GM12872 (cell line): ENCODE measurements at regions not wholly inside any gene's neighbourhood (a gene's known extent, or its start where the extent isn't known, plus 50 kb on each side); places are given as distances from the start of the nearest gene placed in this dataset.

Source experiments
- TF ChIP-seq, protein P1 (sequence below): IDR thresholded peaks from 3 replicates; pipeline ENCODE4 v1.5.1; 2011; ENCODE audit warnings: low read depth, mild to moderate bottlenecking, low read length, moderate library complexity; ENCODE audit not compliant: insufficient read depth

DNA sequence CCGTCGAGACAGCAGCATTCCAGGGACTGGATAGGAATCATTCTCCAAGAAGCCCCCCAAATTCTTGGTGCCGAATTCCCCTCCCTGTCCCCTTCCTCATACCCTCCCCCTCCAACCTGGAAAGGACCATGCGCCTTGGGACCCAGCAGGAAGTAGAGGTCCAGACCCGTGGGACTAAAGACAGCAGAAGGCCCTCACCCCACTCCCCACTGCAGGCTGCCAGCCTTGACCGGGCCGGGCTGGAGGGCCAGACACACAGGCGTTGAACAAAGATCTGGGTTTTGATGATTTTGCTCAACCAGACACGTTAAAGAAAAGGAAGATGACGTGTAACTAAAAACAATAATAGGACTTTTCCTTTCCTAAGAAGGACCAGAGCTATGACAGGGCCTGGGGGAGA is 286.5 kb downstream of the NPHP4 start:
- TF ChIP-seq, protein P1, sequence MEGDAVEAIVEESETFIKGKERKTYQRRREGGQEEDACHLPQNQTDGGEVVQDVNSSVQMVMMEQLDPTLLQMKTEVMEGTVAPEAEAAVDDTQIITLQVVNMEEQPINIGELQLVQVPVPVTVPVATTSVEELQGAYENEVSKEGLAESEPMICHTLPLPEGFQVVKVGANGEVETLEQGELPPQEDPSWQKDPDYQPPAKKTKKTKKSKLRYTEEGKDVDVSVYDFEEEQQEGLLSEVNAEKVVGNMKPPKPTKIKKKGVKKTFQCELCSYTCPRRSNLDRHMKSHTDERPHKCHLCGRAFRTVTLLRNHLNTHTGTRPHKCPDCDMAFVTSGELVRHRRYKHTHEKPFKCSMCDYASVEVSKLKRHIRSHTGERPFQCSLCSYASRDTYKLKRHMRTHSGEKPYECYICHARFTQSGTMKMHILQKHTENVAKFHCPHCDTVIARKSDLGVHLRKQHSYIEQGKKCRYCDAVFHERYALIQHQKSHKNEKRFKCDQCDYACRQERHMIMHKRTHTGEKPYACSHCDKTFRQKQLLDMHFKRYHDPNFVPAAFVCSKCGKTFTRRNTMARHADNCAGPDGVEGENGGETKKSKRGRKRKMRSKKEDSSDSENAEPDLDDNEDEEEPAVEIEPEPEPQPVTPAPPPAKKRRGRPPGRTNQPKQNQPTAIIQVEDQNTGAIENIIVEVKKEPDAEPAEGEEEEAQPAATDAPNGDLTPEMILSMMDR, result no peak

DNA sequence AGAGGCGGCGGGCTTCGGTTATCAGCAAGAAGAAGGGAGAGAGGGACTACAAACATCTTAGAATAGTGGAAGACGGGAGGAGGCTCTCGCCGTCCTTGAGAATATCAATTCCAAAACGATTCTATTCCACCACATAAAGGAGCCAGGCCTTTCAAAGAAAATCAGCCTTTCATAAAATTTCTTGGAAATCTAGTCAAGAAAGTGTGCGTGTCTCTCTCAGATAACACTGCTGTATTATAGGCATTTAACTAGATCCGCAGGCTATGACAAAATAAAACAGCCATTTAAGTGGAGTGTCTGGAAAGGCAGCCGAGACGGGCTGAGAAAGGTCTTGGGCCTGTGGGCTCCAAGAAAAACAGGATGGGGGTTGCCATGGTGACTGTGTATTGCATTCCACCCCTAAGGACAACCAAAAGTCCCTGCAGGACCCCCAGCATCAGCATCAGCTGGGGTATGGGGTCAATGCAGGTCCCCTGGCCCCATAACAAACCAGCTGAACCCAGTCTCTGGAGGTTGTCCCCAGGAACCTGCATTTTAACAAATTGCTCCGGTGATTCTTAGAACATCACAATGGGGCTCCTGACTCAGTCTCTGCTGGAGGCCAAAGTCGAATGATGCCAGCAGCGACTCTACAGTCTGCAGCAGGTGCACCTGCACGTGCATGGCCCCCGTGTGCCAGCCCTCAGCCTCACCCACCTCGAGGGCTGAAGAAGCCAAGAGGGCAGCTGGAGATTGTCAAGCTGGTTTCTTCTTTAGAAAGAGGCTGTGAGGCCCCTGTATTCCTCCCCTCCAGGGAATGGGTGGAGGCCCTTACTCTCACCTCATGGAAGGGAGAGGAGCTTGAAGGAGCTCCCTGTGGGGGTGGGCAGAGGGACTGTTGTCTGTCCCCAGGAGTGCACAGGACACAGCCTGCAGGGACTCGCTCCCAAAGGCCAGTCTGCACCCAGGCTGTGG is 287.4 kb downstream of the NPHP4 start:
- TF ChIP-seq, protein P1, result no peak

DNA sequence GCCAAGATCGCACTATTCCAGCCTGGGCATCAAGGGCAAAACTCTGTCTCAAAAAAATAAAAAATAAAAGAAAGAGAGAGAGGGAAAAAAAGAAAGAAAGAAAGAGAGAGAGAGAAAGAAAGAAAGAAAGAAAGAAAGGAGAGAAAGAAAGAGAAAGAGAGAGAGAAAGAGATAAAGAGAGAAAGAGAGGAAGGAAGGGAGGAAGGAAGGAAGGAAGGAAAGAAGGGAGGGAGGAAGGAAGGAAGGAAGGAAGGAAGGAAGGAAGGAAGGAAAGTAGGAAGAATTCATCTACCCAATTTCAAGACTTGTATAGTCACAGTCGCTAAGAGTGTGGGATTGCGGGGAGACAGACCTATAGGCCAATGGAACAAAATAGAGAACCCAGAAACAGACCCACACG is 290.6 kb downstream of the NPHP4 start:
- TF ChIP-seq, protein P1, result no peak

DNA sequence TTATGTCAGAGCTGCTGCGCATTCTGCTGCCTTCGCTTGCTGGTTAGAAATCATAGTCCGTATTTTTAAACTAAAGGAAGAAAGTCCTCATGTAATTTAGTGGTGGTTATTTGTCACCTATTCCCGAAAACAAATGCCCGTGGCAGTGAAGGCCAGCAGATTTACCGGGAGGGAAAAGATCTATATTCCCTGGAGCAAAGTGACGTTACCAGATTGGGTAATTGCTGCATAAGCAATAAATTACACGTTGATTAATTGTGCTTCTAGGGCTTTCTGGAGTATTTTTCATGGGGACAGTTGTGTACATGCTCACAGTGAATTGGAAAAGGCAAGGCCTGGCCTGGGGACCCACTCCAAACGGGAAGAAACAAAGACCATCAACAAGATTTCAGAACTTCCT is 298.7 kb downstream of the NPHP4 start:
- TF ChIP-seq, protein P1, result no peak

DNA sequence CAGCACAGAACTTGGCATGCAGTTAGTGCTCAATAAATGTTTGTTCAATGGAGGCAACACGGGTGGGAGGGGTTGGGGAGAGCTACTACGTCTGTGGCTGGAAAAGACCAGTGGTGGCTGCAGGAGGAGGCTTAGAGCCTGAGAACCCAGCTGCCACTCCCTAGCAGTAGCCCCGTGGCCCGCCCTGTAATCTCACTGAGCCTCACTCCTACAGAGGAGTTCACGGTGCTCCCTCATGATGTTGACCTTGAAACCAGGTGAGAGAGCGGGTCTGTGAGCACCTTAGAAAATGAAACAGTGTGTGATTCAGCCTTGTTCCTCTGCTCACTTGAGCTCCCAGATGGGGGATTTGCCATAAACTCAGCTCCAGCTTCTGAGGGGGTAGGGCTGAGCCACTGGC is 299.6 kb downstream of the NPHP4 start:
- TF ChIP-seq, protein P1, result no peak

DNA sequence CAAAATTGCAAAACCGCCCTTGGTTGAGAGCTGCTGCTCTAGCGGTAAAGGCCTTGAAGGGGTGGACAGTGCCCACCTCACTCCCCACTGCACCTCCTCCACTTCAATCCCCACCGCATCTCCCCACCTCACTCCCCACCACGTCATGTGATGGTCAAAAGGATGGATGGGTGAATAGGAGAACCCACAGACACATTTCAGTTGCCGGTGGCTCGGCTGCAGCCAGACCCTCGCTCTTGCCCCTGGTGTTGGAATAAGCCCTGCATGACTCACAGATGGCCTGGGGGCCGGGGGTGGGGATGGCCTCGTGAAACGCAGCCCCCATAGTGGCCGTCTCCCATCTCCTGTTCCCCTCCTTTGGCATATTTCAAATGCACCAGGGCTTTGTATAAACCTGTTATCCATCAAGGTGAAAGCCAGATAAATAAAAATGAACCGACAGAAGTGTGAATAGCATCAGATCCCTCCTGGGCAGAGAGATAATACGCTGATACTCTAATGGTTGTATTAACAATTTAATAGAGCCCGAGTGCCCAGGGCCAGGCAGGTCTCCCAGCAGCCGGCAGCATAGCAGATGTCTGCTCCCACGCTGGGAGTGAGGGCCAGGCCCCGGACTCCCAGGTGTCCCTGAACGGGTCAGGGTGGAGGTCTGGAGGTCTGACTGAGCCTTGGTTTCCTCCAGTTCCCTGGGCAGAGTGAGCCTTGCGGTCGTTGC is 300.3 kb downstream of the NPHP4 start:
- TF ChIP-seq, protein P1, result no peak

DNA sequence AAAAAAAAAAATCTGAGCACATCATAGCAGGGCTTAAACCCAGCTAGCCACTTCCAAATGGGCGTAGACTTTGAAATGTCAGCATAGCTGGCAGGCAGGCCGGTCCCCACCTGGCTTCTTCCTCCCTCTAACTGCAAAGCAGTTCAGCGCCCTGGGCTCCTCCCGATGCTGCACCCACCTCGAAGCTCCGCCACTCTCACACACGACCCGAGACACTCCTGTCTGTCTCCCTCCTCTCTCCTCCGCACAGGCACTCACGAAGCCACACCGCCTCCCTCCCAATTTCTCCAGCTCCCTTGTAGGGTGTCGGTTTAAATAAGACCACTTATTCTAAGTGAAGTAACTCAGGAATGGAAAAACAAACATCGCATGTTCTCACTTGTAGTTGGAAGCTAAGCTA is 301.3 kb downstream of the NPHP4 start:
- TF ChIP-seq, protein P1, result no peak
